Endometrium (tissue), 2 donors: ENCODE measurements at regions not wholly inside any gene's neighbourhood (a gene's known extent, or its start where the extent isn't known, plus 50 kb on each side); places are given as distances from the start of the nearest gene placed in this dataset.
"Not testable (repeated sequence)": the region's sequence is repeated elsewhere in the genome, so short reads cannot be mapped to it uniquely, and the experiment has no call there.

Experiments used
- FAIRE-seq: peaks from 2 replicates; lab custom pipeline; 2012; peaks lifted over from hg19 to GRCh38; lab: Jason Lieb, UNC
- donor health status: control.
- donor health status: control.

- FAIRE-seq: no peak
These were observed 79.5 kb upstream of the DMRT1 start for GRCh38 chr9:761793-762560.

DNA sequence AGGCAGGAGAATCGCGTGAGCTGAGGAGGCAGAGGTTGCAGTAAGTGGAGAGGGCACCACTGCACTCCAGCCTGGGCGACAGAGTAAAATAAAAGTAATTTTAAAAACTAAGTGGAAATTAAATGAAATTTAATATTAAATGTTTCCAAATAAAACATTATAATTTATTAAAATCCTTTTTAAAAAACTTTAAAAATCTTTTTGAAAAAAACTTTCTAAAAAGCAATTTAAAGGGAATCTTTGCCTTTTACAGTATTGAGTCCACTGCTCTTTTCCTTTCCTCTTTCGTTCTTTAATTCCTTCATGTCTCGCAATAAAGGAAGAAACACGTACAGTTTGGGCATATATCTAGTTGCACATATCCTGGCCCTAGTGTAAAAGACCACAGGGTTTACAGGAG, 77.8 kb upstream of the DMRT1 start:
- FAIRE-seq: no peak

DNA sequence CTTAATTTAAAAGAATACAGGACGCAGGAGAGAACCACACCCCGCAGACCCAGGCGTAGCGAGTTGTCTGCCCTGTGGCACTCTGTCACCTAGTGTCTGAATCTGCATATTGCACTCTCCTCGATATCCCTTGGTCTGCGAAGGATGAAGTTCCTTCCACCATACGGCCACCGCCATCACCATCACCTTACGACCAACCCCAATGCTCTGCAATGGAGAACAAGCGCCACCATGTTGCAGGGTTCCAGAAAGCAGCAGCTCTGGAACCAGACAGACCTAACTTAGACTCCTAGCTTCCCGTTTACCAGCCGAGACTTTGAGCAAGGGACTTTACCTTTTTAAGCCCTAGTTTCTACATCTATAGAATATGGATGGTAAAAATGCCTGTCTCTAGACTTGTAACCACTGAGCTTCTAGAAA, 77.4 kb upstream of the DMRT1 start:
- no peak for FAIRE-seq

DNA sequence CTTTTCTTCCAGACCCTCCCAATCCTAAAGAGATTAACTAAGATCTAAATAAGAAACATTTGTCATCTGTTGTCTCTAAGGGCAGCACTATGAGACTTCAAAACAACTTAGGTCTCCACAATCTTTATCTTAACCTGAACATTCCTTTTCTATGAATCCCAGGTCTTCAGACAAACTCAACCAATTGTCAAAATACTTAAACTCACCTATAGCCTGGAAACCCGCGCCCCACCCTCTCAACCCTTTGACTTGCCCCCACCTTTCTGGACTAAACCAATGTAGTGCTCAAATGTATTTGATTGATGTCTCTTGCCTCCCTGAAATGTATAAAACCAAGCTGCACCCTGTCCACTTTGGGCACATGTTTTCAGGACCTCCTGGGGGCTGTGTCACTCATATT, 76.5 kb upstream of the DMRT1 start:
- FAIRE-seq: no peak

GRCh38 chr9:767061-767561, 74.4 kb upstream of the DMRT1 start:
- not testable (repeated sequence) for FAIRE-seq

- FAIRE-seq: no peak
These were observed 65.4 kb upstream of the DMRT1 start for GRCh38 chr9:776086-776485.

- no peak for FAIRE-seq
These were observed 63.5 kb upstream of the DMRT1 start for GRCh38 chr9:777978-778377.

DNA sequence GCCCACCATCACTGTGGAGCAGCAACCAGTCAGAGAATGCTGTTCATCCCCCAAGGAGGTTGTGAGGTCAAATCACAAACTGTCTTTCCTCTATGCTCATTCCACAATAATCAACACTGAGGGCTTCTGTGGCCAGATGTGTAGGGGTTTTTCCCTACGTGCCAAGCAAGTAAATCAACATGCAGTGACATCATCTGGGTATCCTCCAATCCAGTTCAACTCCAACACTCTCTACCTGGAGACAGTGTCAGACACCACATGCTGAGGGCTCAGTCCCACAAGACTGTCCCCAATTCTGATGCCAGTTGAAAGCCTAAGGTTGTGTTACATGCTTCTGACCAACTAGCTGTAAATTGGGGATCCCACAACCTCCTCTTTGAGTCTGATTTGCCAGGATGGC, 57.3 kb upstream of the DMRT1 start:
- FAIRE-seq: no peak

GRCh38 chr9:784916-785315, 56.6 kb upstream of the DMRT1 start:
- no peak for FAIRE-seq

DNA sequence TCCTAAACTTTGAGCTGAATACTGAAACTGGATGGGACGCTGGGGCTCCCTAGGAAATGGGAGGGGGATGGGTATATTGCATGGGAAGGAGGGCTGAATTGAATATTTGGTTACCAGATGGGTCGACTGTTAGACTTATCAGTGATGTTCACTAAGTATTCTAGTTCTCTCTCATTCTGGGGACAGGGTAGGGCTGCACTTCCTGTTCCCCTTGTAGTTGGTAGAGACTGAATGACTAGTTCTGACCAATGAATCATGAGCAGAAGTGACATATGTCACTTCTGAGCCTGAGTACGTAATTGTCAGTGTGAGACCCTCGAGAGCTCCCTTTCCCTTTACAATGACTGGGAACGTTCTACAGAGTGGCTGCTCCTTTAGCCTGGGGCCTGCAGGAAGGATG, 55.5 kb upstream of the DMRT1 start:
- no peak for FAIRE-seq

- FAIRE-seq: no peak
These were observed 55.1 kb upstream of the DMRT1 start for GRCh38 chr9:786405-786804.

DNA sequence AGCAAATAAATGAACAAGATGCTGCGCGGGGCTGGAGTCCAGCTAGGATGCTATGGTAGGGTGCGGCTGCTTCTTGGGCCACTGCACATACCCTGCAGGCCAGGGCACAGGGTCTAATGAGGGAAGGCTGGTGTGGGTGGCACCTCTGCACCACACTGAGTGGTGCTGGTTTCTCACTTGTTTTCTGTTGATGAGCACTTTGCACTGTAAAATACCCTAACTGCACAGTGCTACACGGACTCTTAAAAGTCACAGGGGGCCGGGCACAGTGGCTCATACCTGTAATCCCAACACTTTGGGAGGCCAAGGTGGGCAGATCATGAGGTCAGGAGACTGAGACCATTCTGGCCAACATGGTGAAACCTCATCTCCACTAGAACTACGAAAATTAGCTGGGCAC, 52.7 kb upstream of the DMRT1 start:
- no peak for FAIRE-seq
